ENCODE measurements at regions not wholly inside any gene's neighbourhood (a gene's known extent, or its start where the extent isn't known, plus 50 kb on each side); places are given as distances from the start of the nearest gene placed in this dataset.

- TF ChIP-seq CTCF (IDR thresholded peaks at IDR 0.05 in 2 of 3, conservative IDR thresholded peaks at IDR 0.05 in 1 of 3; ENCODE audit: borderline replicate concordance in 1 of 3, insufficient read depth in 1 of 3, low read depth in 2 of 3, low read length in 2 of 3) (no peak), REST (IDR thresholded peaks at IDR 0.05; ENCODE audit: low read depth) (no peak), JUND (IDR thresholded peaks at IDR 0.05) (no peak), EZH2 (IDR thresholded peaks at IDR 0.05) (no peak), CEBPB (IDR thresholded peaks at IDR 0.05; ENCODE audit: low read depth) (no peak), POLR2AphosphoS5 (IDR thresholded peaks at IDR 0.05; ENCODE audit: low read depth, low read length) (no peak), RAD21 (IDR thresholded peaks at IDR 0.05; ENCODE audit: low read depth) (no peak), SRF (IDR thresholded peaks at IDR 0.05; ENCODE audit: low read depth) (no peak), POLR2A (IDR thresholded peaks at IDR 0.05; ENCODE audit: borderline replicate concordance, extremely low read depth, insufficient read depth, insufficient read length) (no peak), SP1 (IDR thresholded peaks at IDR 0.05; ENCODE audit: low read depth) (no peak), ATF3 (IDR thresholded peaks at IDR 0.05) (no peak), EZH2phosphoT487 (IDR thresholded peaks at IDR 0.05; ENCODE audit: borderline replicate concordance) (no peak), ZFX (IDR thresholded peaks at IDR 0.05) (no peak)
Measured at GRCh38 chr1:222413436-222413835, 134.5 kb downstream of the HHIPL2 start.

All from HCT116 (cell line).